HepG2 (cell line): ENCODE measurements at regions not wholly inside any gene's neighbourhood (a gene's known extent, or its start where the extent isn't known, plus 50 kb on each side); places are given as distances from the start of the nearest gene placed in this dataset.

Experiments used
- AFF4 ChIP-seq: sonication (generic); formaldehyde crosslinking; IDR thresholded peaks from 2 replicates; pipeline ENCODE4 v1.4.0; 2020; ENCODE audit warnings: missing genetic modification reagents
- MAFF ChIP-seq: IDR thresholded peaks from 2 replicates; pipeline ENCODE4 v1.6.1; 2011; ENCODE audit warnings: low read depth, low read length, improper control_type of control experiment
- ZHX2 ChIP-seq, 2 experiments: sonication (generic) in 1 of 2; formaldehyde crosslinking in 1 of 2; IDR thresholded peaks; 2 replicates each; pipeline versions ENCODE4 v1.6.1 to v1.9.0; 2014 to 2022; ENCODE audit warnings: antibody characterized with exemption in 1 of 2, borderline replicate concordance in 1 of 2, inconsistent platforms in 1 of 2, low read depth in 1 of 2, missing genetic modification reagents in 1 of 2

- TF ChIP-seq ZHX2 (IDR thresholded peaks at IDR 0.05; ENCODE audit: low read depth): no peak
- no peak for TF ChIP-seq ZHX2 (CRISPR knock-in tag; IDR thresholded peaks at IDR 0.05; ENCODE audit: borderline replicate concordance)
- no peak for TF ChIP-seq MAFF
- no peak for TF ChIP-seq AFF4 (CRISPR knock-in tag)
- TF ChIP-seq, all 625 proteins: peak for 0
These were observed 71.1 kb upstream of the GPR158 start (continued) for GRCh38 chr10:25103703-25104102.
